ENCODE measurements at regions not wholly inside any gene's neighbourhood (a gene's known extent, or its start where the extent isn't known, plus 50 kb on each side); places are given as distances from the start of the nearest gene placed in this dataset.
"Not testable (repeated sequence)": the region's sequence is repeated elsewhere in the genome, so short reads cannot be mapped to it uniquely, and the experiment has no call there.

DNA sequence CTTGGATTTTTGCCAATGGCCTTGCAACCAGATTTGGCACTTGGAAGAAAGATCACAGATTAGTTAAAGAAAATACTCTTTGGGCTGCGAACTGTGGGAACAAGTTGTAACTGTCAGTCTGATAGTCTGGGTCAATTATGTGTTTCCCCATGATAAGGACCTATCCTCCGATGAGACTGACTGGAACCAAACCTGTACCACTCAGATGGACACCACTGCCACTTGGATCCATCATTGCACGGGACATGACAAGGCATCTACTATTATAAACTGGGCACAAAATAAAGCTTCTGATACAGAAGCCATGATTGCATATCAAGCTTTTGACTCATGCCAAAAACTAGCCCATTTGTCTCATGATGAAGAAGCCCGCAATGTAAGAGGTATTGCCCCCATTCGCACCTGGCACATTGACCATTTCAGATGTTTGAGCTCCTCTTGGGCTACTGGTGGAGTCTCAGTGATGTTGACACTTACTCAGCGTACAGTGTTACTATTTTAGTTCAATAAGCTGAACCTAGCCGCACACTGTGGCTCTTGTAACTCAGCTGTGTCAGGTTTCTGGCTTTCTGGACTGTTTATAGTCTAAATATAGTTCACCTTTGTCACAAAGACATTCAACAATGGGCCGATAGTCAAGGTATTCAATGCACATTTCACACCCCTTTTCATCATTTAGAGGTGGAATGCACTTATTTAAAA, 179.8 kb upstream of the RBBP8 start:
- Histone ChIP-seq H3K4me3 (no peak overlapping the region), H3K9me3 (no peaks in the 10 kb centered on the region), H3K9ac (ENCODE audit: low read depth in 2 of 2, low read length in 2 of 2) (no peak overlapping the region), H3K4me1 (no peaks in the 10 kb centered on the region), H3K27me3 (no peaks in the 10 kb centered on the region), H3K27ac (no peak overlapping the region), H3K36me3 (no peaks in the 10 kb centered on the region)
- DNase-seq, result no peak
- TF ChIP-seq, protein P1, sequence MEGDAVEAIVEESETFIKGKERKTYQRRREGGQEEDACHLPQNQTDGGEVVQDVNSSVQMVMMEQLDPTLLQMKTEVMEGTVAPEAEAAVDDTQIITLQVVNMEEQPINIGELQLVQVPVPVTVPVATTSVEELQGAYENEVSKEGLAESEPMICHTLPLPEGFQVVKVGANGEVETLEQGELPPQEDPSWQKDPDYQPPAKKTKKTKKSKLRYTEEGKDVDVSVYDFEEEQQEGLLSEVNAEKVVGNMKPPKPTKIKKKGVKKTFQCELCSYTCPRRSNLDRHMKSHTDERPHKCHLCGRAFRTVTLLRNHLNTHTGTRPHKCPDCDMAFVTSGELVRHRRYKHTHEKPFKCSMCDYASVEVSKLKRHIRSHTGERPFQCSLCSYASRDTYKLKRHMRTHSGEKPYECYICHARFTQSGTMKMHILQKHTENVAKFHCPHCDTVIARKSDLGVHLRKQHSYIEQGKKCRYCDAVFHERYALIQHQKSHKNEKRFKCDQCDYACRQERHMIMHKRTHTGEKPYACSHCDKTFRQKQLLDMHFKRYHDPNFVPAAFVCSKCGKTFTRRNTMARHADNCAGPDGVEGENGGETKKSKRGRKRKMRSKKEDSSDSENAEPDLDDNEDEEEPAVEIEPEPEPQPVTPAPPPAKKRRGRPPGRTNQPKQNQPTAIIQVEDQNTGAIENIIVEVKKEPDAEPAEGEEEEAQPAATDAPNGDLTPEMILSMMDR (IDR thresholded peaks at IDR 0.05), result no peak
- intact Hi-C loops (cut with DNase I), result no loop called here

DNA sequence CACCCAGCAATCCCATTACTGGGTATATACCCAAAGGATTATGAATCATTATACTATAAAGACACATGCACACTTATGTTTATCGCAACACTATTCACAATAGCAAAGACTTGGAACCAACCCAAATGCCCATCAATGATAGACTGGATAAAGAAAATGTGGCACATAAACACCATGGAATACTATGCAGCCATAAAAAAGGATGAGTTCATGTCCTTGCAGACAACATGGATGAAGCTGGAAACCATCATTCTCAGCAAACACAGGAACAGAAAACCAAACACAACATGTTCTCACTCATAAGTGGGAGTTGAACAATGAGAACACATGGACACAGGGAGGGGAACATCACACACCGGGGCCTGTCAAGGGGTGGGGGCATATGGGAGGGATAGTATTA, 169.1 kb upstream of the RBBP8 start:
- intact Hi-C loops (cut with DNase I); H3K4me3 ChIP-seq; H3K9me3 ChIP-seq: not testable (repeated sequence)

DNA sequence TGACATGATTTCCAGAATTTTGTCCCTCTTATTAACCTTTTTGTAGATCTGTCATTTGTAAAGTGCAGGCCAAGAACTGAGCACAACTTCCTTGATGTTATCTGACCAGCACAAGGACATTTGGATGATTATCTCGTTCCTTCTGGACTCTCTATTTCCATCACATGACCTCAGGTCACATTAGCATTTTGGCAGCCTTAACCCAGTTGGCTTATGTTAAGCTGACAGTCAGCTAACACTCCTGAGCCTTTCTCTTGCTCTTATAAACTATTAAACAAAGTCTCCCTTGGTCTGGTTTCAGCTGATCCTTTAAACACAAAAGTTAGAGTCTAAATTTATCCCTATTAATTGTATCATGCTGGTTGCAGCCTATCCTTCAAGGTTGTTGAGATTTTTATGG, 167.2 kb upstream of the RBBP8 start:
- H3K4me1 ChIP-seq, result no peaks in the 10 kb centered on the region
- no peaks in the 10 kb centered on the region for H3K9me3 ChIP-seq
- no peaks in the 10 kb centered on the region for H3K36me3 ChIP-seq
- no peak overlapping the region for H3K9ac ChIP-seq (ENCODE audit: low read depth in 2 of 2, low read length in 2 of 2)
- DNase-seq, result no peak
- TF ChIP-seq, protein P1 (IDR thresholded peaks at IDR 0.05), result no peak
- intact Hi-C loops (cut with DNase I), result no loop called here
- no peak overlapping the region for H3K4me3 ChIP-seq
- no peaks in the 10 kb centered on the region for H3K27me3 ChIP-seq
- no peak overlapping the region for H3K27ac ChIP-seq

More for the DNA sequence above, 169.1 kb upstream of the RBBP8 start:
- H3K36me3 ChIP-seq; H3K4me1 ChIP-seq; H3K27me3 ChIP-seq; H3K27ac ChIP-seq; DNase-seq; H3K9ac ChIP-seq (ENCODE audit: low read depth in 2 of 2, low read length in 2 of 2): not testable (repeated sequence)

DNA sequence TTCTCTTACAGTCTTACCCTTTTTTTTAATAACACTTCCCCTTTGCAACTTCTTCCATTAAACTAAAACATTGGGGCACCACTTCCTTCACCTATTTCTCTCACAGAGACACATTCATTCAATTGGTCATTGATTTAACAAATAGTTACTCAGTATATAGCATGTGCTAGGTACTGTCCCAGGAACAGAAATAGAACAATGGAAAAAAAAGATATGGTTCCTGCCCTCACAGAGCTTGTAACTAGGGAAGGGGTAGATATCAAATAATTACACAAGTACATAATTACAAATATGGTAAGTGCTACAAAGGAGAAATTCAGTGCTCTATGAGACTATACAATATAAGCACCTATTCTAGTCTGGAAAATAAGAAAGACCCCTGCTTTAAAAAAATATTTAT, 165.5 kb upstream of the RBBP8 start:
- no peaks in the 10 kb centered on the region for H3K36me3 ChIP-seq
- intact Hi-C loops (cut with DNase I), result no loop called here
- no peaks in the 10 kb centered on the region for H3K4me1 ChIP-seq
- H3K27ac ChIP-seq, result no peak overlapping the region
- TF ChIP-seq, protein P1 (IDR thresholded peaks at IDR 0.05), result no peak
- no peak overlapping the region for H3K9ac ChIP-seq (ENCODE audit: low read depth in 2 of 2, low read length in 2 of 2)
- H3K27me3 ChIP-seq, result no peaks in the 10 kb centered on the region
- H3K9me3 ChIP-seq, result no peaks in the 10 kb centered on the region
- DNase-seq, result no peak
- H3K4me3 ChIP-seq, result no peak overlapping the region

DNA sequence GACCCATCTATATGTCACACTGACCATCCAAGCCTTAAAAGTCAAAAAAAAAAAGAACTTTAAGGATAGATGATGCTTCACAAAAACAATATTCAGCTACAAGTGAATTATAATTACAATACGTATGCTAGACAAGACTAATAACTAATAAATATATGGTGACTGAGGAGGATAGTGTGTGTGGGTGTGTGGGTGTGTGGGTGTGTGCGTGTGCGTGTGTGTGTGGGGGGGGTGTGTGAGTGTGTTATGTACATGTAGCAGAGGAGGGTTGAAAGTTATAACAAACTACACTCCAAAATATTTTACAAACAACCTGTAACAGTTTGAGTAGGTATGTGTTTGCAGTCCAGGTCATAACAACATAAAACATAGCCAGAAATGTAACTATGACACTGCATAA, 159.2 kb upstream of the RBBP8 start:
- H3K4me1 ChIP-seq, result no peaks in the 10 kb centered on the region
- no peaks in the 10 kb centered on the region for H3K9me3 ChIP-seq
- TF ChIP-seq, protein P1 (IDR thresholded peaks at IDR 0.05), result no peak
- no peak overlapping the region for H3K4me3 ChIP-seq
- DNase-seq, result no peak
- H3K36me3 ChIP-seq, result no peaks in the 10 kb centered on the region
- H3K27me3 ChIP-seq, result no peaks in the 10 kb centered on the region
- intact Hi-C loops (cut with DNase I), result no loop called here
- H3K9ac ChIP-seq (ENCODE audit: low read depth in 2 of 2, low read length in 2 of 2), result no peak overlapping the region
- no peak overlapping the region for H3K27ac ChIP-seq

DNA sequence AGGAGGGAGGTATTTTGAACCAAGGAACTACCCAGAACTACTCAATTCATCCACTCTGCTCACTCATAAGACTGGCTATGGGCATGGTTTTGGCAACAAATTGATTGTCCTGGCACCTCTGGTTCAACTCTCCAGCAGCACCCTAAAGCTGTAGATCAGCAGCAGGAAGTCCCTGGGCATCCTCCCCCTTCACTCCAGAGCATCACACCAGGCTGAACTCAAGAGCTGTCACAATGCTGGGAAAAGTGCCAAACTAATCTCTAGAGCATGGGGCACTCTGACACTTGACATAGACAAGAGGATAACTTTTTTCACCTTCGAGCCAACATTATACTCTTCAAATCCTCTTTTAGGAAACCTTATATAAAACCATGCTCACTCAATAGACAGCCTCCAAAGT, 154.1 kb upstream of the RBBP8 start:
- DNase-seq, result no peak
- no peak overlapping the region for H3K27ac ChIP-seq
- H3K9ac ChIP-seq (ENCODE audit: low read depth in 2 of 2, low read length in 2 of 2), result no peak overlapping the region
- no peaks in the 10 kb centered on the region for H3K27me3 ChIP-seq
- no peak overlapping the region for H3K4me3 ChIP-seq
- no peaks in the 10 kb centered on the region for H3K4me1 ChIP-seq
- no peaks in the 10 kb centered on the region for H3K9me3 ChIP-seq
- TF ChIP-seq, protein P1 (IDR thresholded peaks at IDR 0.05), result no peak
- no peaks in the 10 kb centered on the region for H3K36me3 ChIP-seq
- intact Hi-C loops (cut with DNase I), result no loop called here

Measured in colonic mucosa (tissue), 4 donors.